OCI-LY1 (cell line): ENCODE measurements at regions not wholly inside any gene's neighbourhood (a gene's known extent, or its start where the extent isn't known, plus 50 kb on each side); places are given as distances from the start of the nearest gene placed in this dataset.

ENCODE experiments used
- H2AFZ ChIP-seq: fragments of 200-600 bp; sonication (generic), shearing (Covaris generic); 2 replicates; pipeline ENCODE4 v1.6.0; 2014; ENCODE audit warnings: antibody characterized with exemption, mild to moderate bottlenecking, low read length
- H3F3A ChIP-seq: fragments of 200-600 bp; sonication (generic), shearing (Covaris generic); 2 replicates; pipeline ENCODE4 v1.6.0; 2014; ENCODE audit warnings: mild to moderate bottlenecking, antibody characterized with exemption, low read length, moderate library complexity; ENCODE audit not compliant: insufficient read depth
- H3K27ac ChIP-seq: fragments of 200-600 bp; sonication (generic); 2 replicates; pipeline ENCODE4 v1.5.1; 2014; ENCODE audit warnings: low read length, mixed run types, mild to moderate bottlenecking, low read depth; ENCODE audit not compliant: poor library complexity, severe bottlenecking
- H3K27me3 ChIP-seq: fragments of 200-600 bp; sonication (generic); 2 replicates; pipeline ENCODE4 v1.6.0; 2014; ENCODE audit warnings: antibody characterized with exemption, mild to moderate bottlenecking, low read length, moderate library complexity; ENCODE audit not compliant: insufficient read depth
- H3K36me3 ChIP-seq: fragments of 200-600 bp; sonication (generic); 2 replicates; pipeline ENCODE4 v1.6.1; 2014; ENCODE audit warnings: mild to moderate bottlenecking, antibody characterized with exemption, low read length, moderate library complexity, mixed read lengths; ENCODE audit not compliant: insufficient read depth
- H3K4me1 ChIP-seq: fragments of 200-600 bp; sonication (generic); 2 replicates; pipeline ENCODE4 v1.5.1; 2014; ENCODE audit warnings: mild to moderate bottlenecking, low read length, moderate library complexity; ENCODE audit not compliant: insufficient read depth, severe bottlenecking
- H3K4me2 ChIP-seq: fragments of 200-600 bp; sonication (generic), shearing (Covaris generic); 2 replicates; pipeline ENCODE4 v1.6.1; 2014; ENCODE audit warnings: low read length
- H3K4me3 ChIP-seq: fragments of 200-600 bp; sonication (generic); 2 replicates; pipeline ENCODE4 v1.5.1; 2014; ENCODE audit warnings: low read length, low read depth, mild to moderate bottlenecking, mixed read lengths; ENCODE audit not compliant: poor library complexity, severe bottlenecking
- H3K79me2 ChIP-seq: fragments of 200-600 bp; shearing (Covaris generic); 2 replicates; pipeline ENCODE4 v1.6.1; 2016; ENCODE audit warnings: mixed run types, low read length, mixed read lengths; ENCODE audit not compliant: insufficient read depth
- H3K9ac ChIP-seq: fragments of 200-600 bp; sonication (generic), shearing (Covaris generic); 2 replicates; pipeline ENCODE4 v1.6.1; 2014; ENCODE audit warnings: mild to moderate bottlenecking, low read length, mixed read lengths
- H3K9me2 ChIP-seq: fragments of 200-600 bp; sonication (generic), shearing (Covaris generic); 2 replicates; pipeline ENCODE4 v1.6.1; 2014; ENCODE audit warnings: low read depth, mild to moderate bottlenecking, low read length, mixed read lengths
- H3K9me3 ChIP-seq: fragments of 200-600 bp; shearing (Covaris generic); 2 replicates; pipeline ENCODE4 v1.6.1; 2014; ENCODE audit warnings: low read length, mixed read lengths
- H4K20me1 ChIP-seq: fragments of 200-600 bp; sonication (generic), shearing (Covaris generic); 2 replicates; pipeline ENCODE4 v1.6.0; 2016; ENCODE audit warnings: mild to moderate bottlenecking, low read length; ENCODE audit not compliant: insufficient read depth
- EZH2 ChIP-seq: fragments of 200-600 bp; sonication (generic), shearing (Covaris generic); IDR thresholded peaks from 2 replicates; pipeline ENCODE4 v1.8.0; 2017; ENCODE audit warnings: borderline replicate concordance, mixed run types, mild to moderate bottlenecking, antibody characterized with exemption, low read length, moderate library complexity, mixed read lengths
- TF ChIP-seq, protein P1 (sequence below): fragments of 200-600 bp; sonication (generic), shearing (Covaris generic); IDR thresholded peaks from 2 replicates; pipeline ENCODE4 v1.5.1; 2017; ENCODE audit warnings: mild to moderate bottlenecking, antibody characterized with exemption, low read length, moderate library complexity, mixed read lengths

DNA sequence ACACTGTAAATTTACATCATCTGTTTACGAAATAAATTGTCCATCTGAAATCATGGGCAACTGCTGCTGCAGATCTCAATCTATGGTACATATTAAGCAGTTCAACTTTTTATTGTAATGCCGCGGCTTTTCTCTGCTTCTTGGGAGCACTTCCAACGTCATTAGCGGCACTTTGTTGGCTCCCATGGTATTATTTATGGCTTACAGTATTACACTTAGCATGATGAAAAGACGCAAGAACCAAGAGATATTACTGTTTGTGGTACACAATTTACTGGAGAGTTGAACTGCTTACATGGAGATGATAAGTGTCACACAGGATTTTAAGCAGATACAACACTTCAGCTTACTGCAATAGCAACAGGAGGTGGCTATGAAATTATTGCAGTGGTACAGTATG, 442.1 kb downstream of the PCDH20 start:
- Histone ChIP-seq H4K20me1 (no peaks in the 10 kb centered on the region), H3K9me3 (no peaks in the 10 kb centered on the region), H3K4me2 (no peak overlapping the region), H3K36me3 (no peaks in the 10 kb centered on the region), H3F3A (no peaks in the 10 kb centered on the region), H3K4me3 (no peak overlapping the region), H3K9me2 (no peaks in the 10 kb centered on the region), H3K9ac (no peak overlapping the region), H3K4me1 (no peaks in the 10 kb centered on the region), H3K27me3 (no peaks in the 10 kb centered on the region), H3K79me2 (no peaks in the 10 kb centered on the region), H3K27ac (no peak overlapping the region), H2AFZ (no peak overlapping the region)
- TF ChIP-seq, protein P1, sequence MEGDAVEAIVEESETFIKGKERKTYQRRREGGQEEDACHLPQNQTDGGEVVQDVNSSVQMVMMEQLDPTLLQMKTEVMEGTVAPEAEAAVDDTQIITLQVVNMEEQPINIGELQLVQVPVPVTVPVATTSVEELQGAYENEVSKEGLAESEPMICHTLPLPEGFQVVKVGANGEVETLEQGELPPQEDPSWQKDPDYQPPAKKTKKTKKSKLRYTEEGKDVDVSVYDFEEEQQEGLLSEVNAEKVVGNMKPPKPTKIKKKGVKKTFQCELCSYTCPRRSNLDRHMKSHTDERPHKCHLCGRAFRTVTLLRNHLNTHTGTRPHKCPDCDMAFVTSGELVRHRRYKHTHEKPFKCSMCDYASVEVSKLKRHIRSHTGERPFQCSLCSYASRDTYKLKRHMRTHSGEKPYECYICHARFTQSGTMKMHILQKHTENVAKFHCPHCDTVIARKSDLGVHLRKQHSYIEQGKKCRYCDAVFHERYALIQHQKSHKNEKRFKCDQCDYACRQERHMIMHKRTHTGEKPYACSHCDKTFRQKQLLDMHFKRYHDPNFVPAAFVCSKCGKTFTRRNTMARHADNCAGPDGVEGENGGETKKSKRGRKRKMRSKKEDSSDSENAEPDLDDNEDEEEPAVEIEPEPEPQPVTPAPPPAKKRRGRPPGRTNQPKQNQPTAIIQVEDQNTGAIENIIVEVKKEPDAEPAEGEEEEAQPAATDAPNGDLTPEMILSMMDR = no peak
- no peak for TF ChIP-seq EZH2

DNA sequence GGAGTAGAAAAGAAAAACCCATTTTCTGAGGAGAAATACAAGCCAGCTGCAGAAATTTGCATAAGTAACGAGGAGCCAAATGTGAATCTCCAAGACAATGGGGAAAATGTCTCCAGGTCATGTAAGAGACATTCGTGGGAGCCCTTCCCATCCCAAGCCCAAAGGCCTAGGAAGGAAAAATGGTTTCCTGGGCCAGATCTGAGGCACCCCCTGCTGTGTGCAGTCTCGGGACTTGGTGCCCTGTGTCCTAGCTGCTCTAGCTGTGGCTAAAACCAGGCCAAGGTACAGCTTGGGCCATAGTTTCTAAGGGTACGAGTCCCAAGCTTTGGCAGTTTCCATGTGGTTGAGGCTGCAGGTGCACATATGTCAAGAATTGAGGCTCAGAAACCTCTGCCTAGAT, 444.9 kb downstream of the PCDH20 start:
- H2AFZ ChIP-seq = no peak overlapping the region
- no peaks in the 10 kb centered on the region for H3K9me2 ChIP-seq
- no peak overlapping the region for H3K4me2 ChIP-seq
- no peak for TF ChIP-seq EZH2
- TF ChIP-seq, protein P1 = no peak
- no peaks in the 10 kb centered on the region for H4K20me1 ChIP-seq
- H3K4me1 ChIP-seq = no peaks in the 10 kb centered on the region
- no peak overlapping the region for H3K4me3 ChIP-seq
- no peak overlapping the region for H3K9ac ChIP-seq
- no peaks in the 10 kb centered on the region for H3K9me3 ChIP-seq
- no peaks in the 10 kb centered on the region for H3F3A ChIP-seq
- no peak overlapping the region for H3K27ac ChIP-seq
- no peaks in the 10 kb centered on the region for H3K27me3 ChIP-seq
- no peaks in the 10 kb centered on the region for H3K79me2 ChIP-seq
- H3K36me3 ChIP-seq = no peaks in the 10 kb centered on the region

DNA sequence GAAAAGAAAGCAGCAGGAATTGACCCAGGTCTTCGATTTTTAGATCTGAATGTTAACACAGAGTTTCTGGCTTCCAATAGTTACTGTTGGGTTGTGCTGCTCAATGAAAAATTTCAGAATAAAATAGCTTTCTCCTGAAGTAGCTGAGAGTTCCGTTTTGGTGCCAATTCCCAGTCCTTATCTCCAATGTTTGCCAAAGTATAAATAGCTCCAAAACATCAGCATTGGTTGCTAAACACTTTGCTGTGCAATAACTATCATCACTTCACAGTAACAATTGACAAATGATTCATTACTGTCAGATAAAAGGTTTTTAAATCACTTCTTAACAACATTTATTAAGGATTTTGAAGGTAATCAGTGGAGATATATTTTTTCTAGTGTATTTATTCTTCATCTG, 446.0 kb downstream of the PCDH20 start:
- no peaks in the 10 kb centered on the region for H4K20me1 ChIP-seq
- no peaks in the 10 kb centered on the region for H3K4me1 ChIP-seq
- no peaks in the 10 kb centered on the region for H3K9me3 ChIP-seq
- TF ChIP-seq EZH2 = no peak
- TF ChIP-seq, protein P1 = no peak
- H3K27ac ChIP-seq = no peak overlapping the region
- H3K27me3 ChIP-seq = no peaks in the 10 kb centered on the region
- no peak overlapping the region for H3K4me3 ChIP-seq
- no peak overlapping the region for H2AFZ ChIP-seq
- H3K4me2 ChIP-seq = no peak overlapping the region
- no peaks in the 10 kb centered on the region for H3K36me3 ChIP-seq
- H3K79me2 ChIP-seq = no peaks in the 10 kb centered on the region
- H3F3A ChIP-seq = no peaks in the 10 kb centered on the region
- no peak overlapping the region for H3K9ac ChIP-seq
- H3K9me2 ChIP-seq = no peaks in the 10 kb centered on the region
